GM12873 (cell line): ENCODE measurements at regions not wholly inside any gene's neighbourhood (a gene's known extent, or its start where the extent isn't known, plus 50 kb on each side); places are given as distances from the start of the nearest gene placed in this dataset.
A peak's percentile ranks its signal among the peaks of the same experiment; 100 is the strongest.

ENCODE experiments used
- TF ChIP-seq, protein P1 (sequence below): IDR thresholded peaks from 2 replicates; pipeline ENCODE4 v1.5.1; 2012; ENCODE audit warnings: low read depth, mild to moderate bottlenecking, moderate library complexity, low read length, control low read depth; ENCODE audit not compliant: insufficient read depth; ENCODE audit errors: missing control alignments

DNA sequence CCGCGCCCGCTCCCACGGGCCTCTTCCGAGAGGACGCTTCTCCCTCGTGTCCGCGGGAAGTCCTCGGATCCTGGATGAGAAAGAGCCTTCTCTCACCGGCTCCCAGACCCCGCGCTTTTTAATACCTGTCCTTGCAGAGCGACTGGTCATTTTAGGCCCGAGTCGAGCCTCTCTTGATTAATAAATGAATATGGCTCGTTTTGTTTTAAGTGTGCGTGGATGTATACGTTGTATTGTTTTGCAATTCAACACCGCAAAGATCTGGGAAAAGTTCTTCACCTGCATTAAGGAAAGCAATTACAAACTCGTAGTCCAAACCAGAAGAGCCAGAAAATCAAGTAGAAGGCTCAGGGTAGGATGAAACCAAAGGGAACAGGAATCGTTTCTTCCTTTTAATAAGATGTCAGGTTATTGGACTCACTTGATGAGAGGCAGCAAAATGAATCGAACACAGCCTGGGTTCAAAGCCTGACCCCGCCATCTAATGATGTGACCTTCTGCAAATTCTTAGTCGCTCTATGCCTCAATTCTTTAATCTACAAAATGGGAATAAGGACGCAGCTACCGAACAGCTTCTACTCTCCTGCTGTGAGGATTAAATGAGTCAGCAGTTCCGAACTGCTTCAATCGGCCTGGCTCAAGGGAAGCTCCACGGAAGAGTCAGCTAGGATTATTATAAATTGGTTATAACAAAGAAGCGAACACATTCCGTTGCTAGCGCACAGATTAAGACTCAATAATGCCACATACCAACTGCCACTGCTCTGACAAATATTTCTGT is 277.8 kb upstream of the NEBL start:
- TF ChIP-seq, protein P1, sequence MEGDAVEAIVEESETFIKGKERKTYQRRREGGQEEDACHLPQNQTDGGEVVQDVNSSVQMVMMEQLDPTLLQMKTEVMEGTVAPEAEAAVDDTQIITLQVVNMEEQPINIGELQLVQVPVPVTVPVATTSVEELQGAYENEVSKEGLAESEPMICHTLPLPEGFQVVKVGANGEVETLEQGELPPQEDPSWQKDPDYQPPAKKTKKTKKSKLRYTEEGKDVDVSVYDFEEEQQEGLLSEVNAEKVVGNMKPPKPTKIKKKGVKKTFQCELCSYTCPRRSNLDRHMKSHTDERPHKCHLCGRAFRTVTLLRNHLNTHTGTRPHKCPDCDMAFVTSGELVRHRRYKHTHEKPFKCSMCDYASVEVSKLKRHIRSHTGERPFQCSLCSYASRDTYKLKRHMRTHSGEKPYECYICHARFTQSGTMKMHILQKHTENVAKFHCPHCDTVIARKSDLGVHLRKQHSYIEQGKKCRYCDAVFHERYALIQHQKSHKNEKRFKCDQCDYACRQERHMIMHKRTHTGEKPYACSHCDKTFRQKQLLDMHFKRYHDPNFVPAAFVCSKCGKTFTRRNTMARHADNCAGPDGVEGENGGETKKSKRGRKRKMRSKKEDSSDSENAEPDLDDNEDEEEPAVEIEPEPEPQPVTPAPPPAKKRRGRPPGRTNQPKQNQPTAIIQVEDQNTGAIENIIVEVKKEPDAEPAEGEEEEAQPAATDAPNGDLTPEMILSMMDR, result no peak

DNA sequence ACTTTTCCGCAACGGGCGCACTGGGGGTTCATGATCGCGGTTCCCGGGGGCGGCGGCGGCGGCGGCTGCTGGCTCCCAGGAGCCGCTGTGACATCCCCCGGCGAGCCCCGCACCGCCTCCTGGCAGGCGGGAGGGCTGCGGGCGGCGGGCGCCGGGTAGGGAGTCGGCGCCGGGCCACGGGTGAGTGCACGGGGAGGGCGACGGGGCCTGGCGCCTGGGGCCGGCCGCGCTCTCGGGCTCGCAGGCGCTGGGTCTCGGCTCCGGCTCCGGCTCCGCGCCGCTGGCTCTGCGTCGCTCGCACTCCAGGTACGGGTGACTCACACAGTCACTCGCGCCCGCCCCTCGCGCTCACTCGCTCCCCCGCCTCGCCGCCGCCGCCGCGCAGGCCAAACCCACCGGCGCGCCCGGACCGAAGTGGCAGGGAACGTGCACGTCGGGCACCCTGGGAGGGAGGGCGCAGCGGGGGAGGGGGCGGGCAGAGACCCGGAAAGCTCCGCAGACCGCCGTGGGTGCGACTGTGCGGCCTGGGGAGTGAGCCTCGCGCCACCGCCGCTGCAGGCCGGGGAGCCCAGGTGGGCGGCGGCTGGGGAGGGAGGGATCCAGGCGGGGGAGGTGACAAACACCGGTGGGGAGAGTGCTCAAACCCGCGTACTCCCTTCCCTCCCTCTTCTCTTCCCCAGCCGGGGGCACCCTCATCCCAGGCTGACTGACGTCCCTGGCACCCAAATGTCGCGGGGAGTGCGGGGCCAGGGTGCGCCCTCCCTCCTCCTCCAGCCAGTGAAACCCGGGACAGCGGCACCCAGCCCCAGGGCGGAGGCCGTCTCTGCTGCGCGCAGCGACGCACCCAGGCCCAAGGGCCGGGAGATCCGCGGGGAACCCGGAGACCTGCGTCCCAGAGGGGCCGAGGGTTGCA is 276.9 kb upstream of the NEBL start:
- TF ChIP-seq, protein P1, result no peak

GRCh38 chr10:21172930-21173801 is 276.1 kb upstream of the NEBL start:
- TF ChIP-seq, protein P1, result no peak

- TF ChIP-seq, protein P1, result no peak
Observed at GRCh38 chr10:21172542-21172929, 275.4 kb upstream of the NEBL start.

- TF ChIP-seq, protein P1, result no peak
Observed at GRCh38 chr10:21171936-21172541, 274.9 kb upstream of the NEBL start.

- TF ChIP-seq, protein P1, result peak; percentile 28
Observed at GRCh38 chr10:21171197-21171935, 274.3 kb upstream of the NEBL start.
